Eye (tissue), 1 donor: ENCODE measurements at regions not wholly inside any gene's neighbourhood (a gene's known extent, or its start where the extent isn't known, plus 50 kb on each side); places are given as distances from the start of the nearest gene placed in this dataset.
A peak's percentile ranks its signal among the peaks of the same experiment; 100 is the strongest.

Experiments used
- DNase-seq: peaks from one replicate; pipeline ENCODE4 v3.0.0-alpha.2; 2015

GRCh38 chr7:81606078-81606863, 163.6 kb downstream of the HGF start:
- DNase-seq = no peak

DNA sequence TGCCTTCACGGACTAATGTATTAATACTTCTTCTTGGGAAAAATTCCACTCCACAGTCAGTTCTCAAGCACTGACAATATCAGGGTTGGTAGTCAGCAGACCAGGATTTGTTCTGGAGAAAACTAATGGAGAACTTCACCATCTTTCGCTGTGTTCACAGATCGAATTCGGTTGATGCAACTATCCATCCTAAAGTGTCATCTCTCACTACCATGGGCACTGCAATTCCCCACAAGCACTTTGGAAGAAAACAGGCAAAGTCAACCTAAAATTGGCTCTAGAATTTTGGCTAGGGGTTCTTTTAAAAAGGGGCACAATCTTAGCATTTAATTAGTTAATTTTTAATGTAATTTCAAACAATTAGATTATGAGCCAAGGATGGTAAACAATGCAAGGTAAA, 164.4 kb downstream of the HGF start:
- no peak for DNase-seq

DNA sequence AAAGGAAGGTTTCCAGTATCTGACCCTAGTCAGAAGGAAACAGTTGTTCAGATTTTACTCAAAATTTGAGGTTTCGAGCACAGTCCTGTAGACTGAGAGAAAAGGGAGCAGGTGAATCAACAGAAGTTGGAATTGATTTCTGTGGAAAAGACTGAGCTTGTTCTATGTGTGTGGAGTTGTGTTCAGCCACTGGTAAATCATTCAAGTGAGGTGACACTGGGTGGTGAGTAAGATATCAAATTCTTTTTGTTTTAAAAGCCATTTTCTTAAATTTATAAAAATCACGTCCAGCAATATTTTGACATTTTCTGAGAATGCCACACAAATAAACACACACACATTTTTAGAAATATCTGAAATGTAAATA, 165.1 kb downstream of the HGF start:
- no peak for DNase-seq

GRCh38 chr7:81604075-81604807, 165.6 kb downstream of the HGF start:
- no peak for DNase-seq

GRCh38 chr7:81600608-81601007, 169.2 kb downstream of the HGF start:
- DNase-seq = no peak

DNA sequence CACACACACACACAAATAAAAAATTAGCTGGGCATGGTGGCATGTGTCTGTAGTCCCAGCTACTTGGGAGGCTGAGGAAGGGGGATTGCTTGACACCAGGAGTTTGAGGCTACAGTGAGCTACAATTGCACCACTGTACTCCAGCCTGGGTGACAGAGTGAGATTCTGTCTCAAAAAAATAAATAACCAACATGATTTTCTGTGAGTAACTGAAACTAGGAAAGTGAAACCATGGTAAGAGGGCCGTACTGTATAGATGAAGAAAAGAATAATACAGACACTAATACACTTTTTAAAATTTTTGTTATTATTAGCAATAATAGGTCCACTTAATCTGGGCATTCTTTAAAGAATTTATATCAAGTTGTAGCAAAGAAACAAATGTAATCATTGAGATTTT, 170.9 kb downstream of the HGF start:
- DNase-seq = no peak

GRCh38 chr7:81594767-81595166, 175.1 kb downstream of the HGF start:
- DNase-seq = no peak

GRCh38 chr7:81590131-81590530, 179.7 kb downstream of the HGF start:
- DNase-seq = peak; percentile 7

DNA sequence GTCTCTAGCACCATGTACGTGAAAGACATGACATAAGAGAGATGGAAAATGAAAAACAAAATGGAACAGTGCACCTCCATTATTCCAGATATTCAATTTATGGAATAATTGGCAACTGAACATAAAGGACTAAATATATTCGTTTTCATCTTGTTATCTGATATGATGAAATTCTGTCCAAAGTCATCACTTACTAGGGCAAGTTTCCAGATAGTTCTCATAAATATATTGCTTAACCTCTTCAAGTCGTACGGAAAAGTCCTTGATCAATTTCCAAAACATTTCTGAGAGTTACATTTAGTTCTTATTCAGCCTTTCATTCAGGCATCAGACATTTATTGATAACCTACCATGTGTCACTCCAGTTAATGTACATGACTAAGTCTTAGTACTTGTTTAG, 185.2 kb downstream of the HGF start:
- no peak for DNase-seq

DNA sequence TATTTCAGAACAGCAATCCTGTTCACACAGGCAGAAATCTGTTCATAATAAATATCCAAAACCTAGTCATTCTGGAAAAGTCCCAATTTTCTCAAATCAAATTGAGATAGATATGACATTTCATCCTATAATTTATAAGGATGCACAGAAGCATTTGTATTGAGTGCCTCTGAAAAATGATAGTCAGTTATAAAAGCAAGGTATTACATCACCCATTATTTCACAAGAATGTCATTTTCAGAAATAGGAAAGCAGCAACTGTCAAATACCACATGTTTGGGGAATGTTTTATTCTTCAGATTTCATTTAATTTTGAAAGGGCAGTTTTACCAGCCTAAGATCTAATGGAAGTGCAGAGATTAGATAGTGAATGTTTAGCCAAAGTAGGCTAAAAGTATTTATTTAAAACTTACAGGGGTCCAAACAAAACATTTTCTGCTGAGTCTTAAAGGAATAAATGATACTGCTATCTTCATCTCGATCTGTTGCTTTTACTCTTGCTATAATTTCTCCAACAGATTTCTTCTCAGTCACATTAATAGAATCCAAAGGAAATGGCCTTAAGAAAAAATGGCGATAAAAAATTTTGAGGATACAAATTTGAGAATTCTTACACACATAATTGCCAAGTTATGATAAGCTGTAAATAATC, 185.8 kb downstream of the HGF start:
- DNase-seq = no peak

- DNase-seq = no peak
Measured at GRCh38 chr7:81583090-81583489, 186.8 kb downstream of the HGF start.

DNA sequence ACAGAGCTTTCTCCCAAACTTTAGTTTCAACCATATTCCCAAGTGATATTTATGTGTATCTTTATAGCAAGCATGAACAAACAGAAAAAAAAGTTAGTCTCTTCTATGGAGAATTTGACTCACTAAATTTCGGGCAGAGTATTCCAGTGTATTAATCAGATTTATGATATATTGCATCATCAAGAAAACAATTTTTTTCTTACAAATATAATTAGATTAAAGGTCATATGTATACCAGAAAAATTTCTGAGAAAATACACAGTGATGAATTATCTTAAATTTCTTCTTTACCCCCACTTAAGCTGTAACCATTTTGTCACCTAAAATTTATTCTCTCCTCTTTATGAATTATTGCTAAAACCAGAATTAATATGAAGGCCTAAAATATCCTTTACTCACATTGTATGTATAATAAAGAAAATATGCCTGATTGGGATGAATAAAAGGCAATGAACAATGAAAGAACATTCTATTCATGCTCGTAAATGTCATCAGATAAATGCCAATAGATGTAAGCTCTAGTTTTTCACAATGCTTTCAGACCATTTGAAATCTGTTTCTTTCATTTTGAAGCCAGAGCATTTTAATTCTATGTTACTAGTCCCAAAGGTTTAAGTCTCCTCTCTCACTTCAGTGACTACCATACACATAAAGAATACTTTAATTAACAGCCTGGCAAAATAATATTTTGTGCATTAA, 192.1 kb downstream of the HGF start:
- no peak for DNase-seq

GRCh38 chr7:81574723-81575326, 195.0 kb downstream of the HGF start:
- DNase-seq = no peak

DNA sequence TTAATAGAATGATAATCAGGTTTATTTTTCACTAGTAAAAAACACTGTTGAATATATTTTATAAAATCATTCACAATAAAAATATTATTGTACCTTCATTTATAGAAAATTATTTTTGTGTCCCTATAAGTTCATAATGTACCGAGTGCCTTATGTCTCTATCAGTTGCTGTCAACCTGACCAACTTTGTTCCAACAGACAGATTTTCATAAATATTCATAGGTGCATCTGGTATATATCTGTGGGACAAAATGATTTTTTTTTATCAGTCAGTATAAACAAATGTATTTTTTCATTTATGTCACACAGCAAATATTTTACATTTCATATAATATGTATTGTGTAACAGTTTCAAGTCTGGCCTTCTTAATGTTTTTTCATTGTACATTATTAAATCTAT, 195.9 kb downstream of the HGF start:
- no peak for DNase-seq

GRCh38 chr7:81573128-81573527, 196.7 kb downstream of the HGF start:
- no peak for DNase-seq

GRCh38 chr7:81562581-81562980, 207.3 kb downstream of the HGF start:
- peak; percentile 10 for DNase-seq

DNA sequence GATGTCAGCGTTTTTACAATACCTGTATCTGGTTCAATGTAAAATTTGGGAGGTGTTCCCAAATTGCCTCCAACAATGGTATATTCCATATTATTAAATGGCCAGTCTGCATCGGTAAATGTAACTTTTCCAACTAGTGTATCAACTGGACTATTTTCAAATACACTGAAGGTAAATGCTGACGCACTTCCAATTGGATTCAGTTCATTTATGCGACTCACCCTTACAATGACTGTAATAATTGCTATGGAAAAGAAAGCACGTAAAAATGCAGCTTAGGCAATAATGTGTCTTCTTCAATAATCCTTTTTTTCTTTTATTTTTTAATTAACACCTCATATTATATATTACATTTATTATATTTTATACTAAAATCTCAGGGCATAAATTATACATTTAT, 209.1 kb downstream of the HGF start:
- DNase-seq = no peak

DNA sequence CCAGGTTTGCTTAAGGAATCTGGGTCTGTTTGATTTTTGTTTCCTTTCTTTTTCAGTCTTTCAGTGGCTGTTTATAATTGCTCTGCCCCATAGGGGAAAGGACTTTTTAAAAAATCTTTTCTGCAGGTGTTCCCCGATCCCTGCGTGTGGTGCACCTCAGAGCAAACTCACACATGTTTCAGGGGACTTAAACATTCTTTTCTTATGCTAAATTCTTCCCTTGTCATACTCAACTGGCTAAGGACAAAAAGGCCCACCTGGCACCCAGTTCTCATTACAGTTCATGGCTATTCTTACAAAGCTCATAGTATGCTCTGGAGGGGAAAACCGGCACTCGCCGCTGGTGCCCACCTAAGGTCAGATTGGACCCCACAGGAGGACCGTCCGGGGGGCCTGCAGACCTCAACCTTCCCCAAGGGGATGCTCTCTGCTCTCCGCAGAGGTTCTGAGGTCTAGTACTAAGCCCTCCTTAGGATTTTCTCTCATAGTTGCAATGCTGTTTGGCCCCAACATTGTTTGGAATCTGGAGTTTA, 220.3 kb downstream of the HGF start:
- DNase-seq = no peak

DNA sequence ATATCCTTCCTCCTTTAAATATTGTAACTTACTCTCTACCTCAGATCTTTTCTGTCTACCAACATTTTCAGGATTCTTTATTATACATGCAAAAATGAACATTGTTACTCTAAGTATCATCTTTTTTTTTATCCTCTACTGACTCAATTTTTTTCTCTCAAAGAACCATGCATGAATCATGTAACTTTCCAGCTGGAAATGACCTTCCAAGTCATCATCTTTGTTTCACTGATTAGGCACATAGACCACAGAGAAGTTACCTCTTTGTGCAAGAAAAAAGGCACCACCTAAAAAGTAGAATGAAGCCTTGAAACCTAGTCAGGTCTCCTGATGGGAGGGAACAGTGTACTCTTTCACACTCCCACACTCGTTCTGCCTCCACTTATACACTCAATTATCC, 234.9 kb downstream of the HGF start:
- DNase-seq = no peak

GRCh38 chr7:81534446-81534845, 235.4 kb downstream of the HGF start:
- no peak for DNase-seq

GRCh38 chr7:81533931-81534330, 235.9 kb downstream of the HGF start:
- no peak for DNase-seq

- DNase-seq = no peak
Measured at GRCh38 chr7:81533426-81533825, 236.4 kb downstream of the HGF start.

GRCh38 chr7:81529785-81530184, 240.1 kb downstream of the HGF start:
- DNase-seq = no peak
